GM12878 (cell line): ENCODE measurements at regions not wholly inside any gene's neighbourhood (a gene's known extent, or its start where the extent isn't known, plus 50 kb on each side); places are given as distances from the start of the nearest gene placed in this dataset.

Experiments
- CHD4 ChIP-seq: fragments of 200-600 bp; sonication (generic); IDR thresholded peaks from 2 replicates; pipeline ENCODE4 v1.6.1; 2016; ENCODE audit warnings: mild to moderate bottlenecking
- EED ChIP-seq: sonication (generic); IDR thresholded peaks from 2 replicates; pipeline ENCODE4 v1.6.1; 2016; ENCODE audit warnings: antibody characterized with exemption, low read depth
- EP300 ChIP-seq, 2 experiments: fragments of 150-350 bp in 1 of 2; IDR thresholded peaks; 2 replicates each; pipeline ENCODE4 v1.6.1; 2011 to 2012; ENCODE audit warnings: low read depth in 2 of 2, low read length in 2 of 2, borderline replicate concordance in 1 of 2, improper control_type of control experiment in 1 of 2, inconsistent platforms in 1 of 2; ENCODE audit not compliant: control insufficient read depth in 1 of 2
- GABPA ChIP-seq: IDR thresholded peaks from 2 replicates; pipeline ENCODE4 v1.6.1; 2014; ENCODE audit warnings: antibody characterized with exemption, low read depth, mild to moderate bottlenecking, inconsistent platforms
- HDGF ChIP-seq: fragments of 450-650 bp; IDR thresholded peaks from 2 replicates; pipeline ENCODE4 v1.6.1; 2016; ENCODE audit warnings: antibody characterized with exemption
- IKZF2 ChIP-seq, 2 experiments: fragments of 450-650 bp; IDR thresholded peaks; 2 replicates each; pipeline ENCODE4 v1.6.1; 2017; ENCODE audit warnings: mild to moderate bottlenecking in 2 of 2, moderate library complexity in 2 of 2
- LARP7 ChIP-seq: fragments of 450-650 bp; IDR thresholded peaks from 2 replicates; pipeline ENCODE4 v1.6.1; 2017; ENCODE audit warnings: mild to moderate bottlenecking
- MEF2B ChIP-seq: fragments of 450-650 bp; IDR thresholded peaks from 2 replicates; pipeline ENCODE4 v1.6.1; 2018; ENCODE audit warnings: mild to moderate bottlenecking, moderate library complexity; ENCODE audit not compliant: partially characterized antibody, poor library complexity, severe bottlenecking
- MTA2 ChIP-seq: fragments of 450-650 bp; IDR thresholded peaks from 2 replicates; pipeline ENCODE4 v1.6.1; 2016; ENCODE audit warnings: low read depth, mild to moderate bottlenecking, moderate library complexity
- MYB ChIP-seq: fragments of 150-350 bp; IDR thresholded peaks from 2 replicates; pipeline ENCODE4 v1.6.1; 2014; ENCODE audit warnings: mild to moderate bottlenecking, low read depth, low read length, borderline replicate concordance
- NFYB ChIP-seq: IDR thresholded peaks from 2 replicates; pipeline ENCODE4 v1.6.1; 2011; ENCODE audit warnings: low read depth, mild to moderate bottlenecking, low read length, improper control_type of control experiment, moderate library complexity; ENCODE audit not compliant: insufficient read depth
- RCOR1 ChIP-seq: conservative IDR thresholded peaks from 2 replicates; pipeline ENCODE4 v1.6.1; 2012; ENCODE audit warnings: low read depth, low read length, improper control_type of control experiment
- SIX5 ChIP-seq: IDR thresholded peaks from 2 replicates; pipeline ENCODE4 v1.6.1; 2011; ENCODE audit warnings: mild to moderate bottlenecking, low read depth, low read length, moderate library complexity; ENCODE audit not compliant: severe bottlenecking
- SREBF1 ChIP-seq: IDR thresholded peaks from 2 replicates; pipeline ENCODE4 v1.6.1; 2012; ENCODE audit warnings: mild to moderate bottlenecking, low read length
- STAT1 ChIP-seq: fragments of 450-650 bp; conservative IDR thresholded peaks from 2 replicates; pipeline ENCODE4 v1.6.1; 2014; ENCODE audit warnings: antibody characterized with exemption, mild to moderate bottlenecking
- YY1 ChIP-seq: IDR thresholded peaks from 2 replicates; pipeline ENCODE4 v1.6.1; 2011; ENCODE audit warnings: low read depth, mild to moderate bottlenecking, low read length
- ZBTB4 ChIP-seq: fragments of 450-650 bp; formaldehyde crosslinking; IDR thresholded peaks from 2 replicates; pipeline ENCODE4 v1.4.0; 2022; ENCODE audit warnings: mild to moderate bottlenecking, moderate library complexity
- ZZZ3 ChIP-seq: IDR thresholded peaks from 2 replicates; pipeline ENCODE4 v1.6.1; 2011; ENCODE audit warnings: low read depth; ENCODE audit not compliant: control insufficient read depth, insufficient read length
- TF ChIP-seq, protein P1 (sequence below): IDR thresholded peaks from 2 replicates; pipeline ENCODE4 v1.6.1; 2011; ENCODE audit warnings: borderline replicate concordance, low read depth, mild to moderate bottlenecking, moderate library complexity, low read length; ENCODE audit not compliant: insufficient read depth, poor library complexity, severe bottlenecking
- TF ChIP-seq, protein P2 (sequence below): fragments of 450-650 bp; formaldehyde crosslinking; IDR thresholded peaks from 2 replicates; pipeline ENCODE4 v1.4.0; 2020; ENCODE audit warnings: mild to moderate bottlenecking, moderate library complexity
- TF ChIP-seq, protein P3 (sequence below): fragments of 450-650 bp; IDR thresholded peaks from 2 replicates; pipeline ENCODE4 v1.6.1; 2017; ENCODE audit warnings: mild to moderate bottlenecking

DNA sequence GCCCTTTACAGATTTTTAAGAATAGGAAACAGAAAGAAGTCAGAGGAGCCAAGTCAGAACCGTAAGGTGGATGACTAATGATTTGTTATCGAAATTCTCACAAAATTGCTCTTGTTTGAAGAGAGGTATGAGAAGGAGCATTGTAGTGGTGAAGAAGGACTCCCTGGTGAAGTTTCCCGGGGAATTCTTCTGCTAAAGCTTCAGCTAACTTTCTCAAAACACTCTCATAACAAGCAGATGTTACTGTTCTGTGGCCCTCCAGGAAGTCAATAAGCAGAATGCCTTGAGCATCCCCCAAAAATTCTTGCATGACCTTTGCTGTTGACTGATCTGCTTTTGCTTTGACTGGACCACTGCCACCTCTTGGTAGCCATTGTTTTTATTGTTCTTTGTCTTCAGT, 152.9 kb downstream of the HGF start (continued):
- TF ChIP-seq SIX5 (no peak), RCOR1 (no peak), STAT1 (no peak), IKZF2 (IDR thresholded peaks at IDR 0.05) (peak in 1 of 2 experiments; percentile 33; a peak in 1 of 4 replicates), YY1 (no peak), GABPA (no peak), LARP7 (no peak), EED (peak; percentile 67), MTA2 (peak; percentile 11; the same call in 1 of the 2 replicates), SREBF1 (no peak), NFYB (no peak), ZBTB4 (CRISPR knock-in tag) (no peak), EP300 (IDR thresholded peaks at IDR 0.05; ENCODE audit: borderline replicate concordance in 1 of 2, control insufficient read depth in 1 of 2, low read depth in 2 of 2, low read length in 2 of 2) (no peak), CHD4 (no peak), MYB (no peak), ZZZ3 (no peak), HDGF (no peak), MEF2B (peak; percentile 38)
- TF ChIP-seq, protein P1, sequence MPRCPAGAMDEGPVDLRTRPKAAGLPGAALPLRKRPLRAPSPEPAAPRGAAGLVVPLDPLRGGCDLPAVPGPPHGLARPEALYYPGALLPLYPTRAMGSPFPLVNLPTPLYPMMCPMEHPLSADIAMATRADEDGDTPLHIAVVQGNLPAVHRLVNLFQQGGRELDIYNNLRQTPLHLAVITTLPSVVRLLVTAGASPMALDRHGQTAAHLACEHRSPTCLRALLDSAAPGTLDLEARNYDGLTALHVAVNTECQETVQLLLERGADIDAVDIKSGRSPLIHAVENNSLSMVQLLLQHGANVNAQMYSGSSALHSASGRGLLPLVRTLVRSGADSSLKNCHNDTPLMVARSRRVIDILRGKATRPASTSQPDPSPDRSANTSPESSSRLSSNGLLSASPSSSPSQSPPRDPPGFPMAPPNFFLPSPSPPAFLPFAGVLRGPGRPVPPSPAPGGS, result peak; percentile 59
- TF ChIP-seq, protein P2, sequence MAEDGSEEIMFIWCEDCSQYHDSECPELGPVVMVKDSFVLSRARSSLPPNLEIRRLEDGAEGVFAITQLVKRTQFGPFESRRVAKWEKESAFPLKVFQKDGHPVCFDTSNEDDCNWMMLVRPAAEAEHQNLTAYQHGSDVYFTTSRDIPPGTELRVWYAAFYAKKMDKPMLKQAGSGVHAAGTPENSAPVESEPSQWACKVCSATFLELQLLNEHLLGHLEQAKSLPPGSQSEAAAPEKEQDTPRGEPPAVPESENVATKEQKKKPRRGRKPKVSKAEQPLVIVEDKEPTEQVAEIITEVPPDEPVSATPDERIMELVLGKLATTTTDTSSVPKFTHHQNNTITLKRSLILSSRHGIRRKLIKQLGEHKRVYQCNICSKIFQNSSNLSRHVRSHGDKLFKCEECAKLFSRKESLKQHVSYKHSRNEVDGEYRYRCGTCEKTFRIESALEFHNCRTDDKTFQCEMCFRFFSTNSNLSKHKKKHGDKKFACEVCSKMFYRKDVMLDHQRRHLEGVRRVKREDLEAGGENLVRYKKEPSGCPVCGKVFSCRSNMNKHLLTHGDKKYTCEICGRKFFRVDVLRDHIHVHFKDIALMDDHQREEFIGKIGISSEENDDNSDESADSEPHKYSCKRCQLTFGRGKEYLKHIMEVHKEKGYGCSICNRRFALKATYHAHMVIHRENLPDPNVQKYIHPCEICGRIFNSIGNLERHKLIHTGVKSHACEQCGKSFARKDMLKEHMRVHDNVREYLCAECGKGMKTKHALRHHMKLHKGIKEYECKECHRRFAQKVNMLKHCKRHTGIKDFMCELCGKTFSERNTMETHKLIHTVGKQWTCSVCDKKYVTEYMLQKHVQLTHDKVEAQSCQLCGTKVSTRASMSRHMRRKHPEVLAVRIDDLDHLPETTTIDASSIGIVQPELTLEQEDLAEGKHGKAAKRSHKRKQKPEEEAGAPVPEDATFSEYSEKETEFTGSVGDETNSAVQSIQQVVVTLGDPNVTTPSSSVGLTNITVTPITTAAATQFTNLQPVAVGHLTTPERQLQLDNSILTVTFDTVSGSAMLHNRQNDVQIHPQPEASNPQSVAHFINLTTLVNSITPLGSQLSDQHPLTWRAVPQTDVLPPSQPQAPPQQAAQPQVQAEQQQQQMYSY (CRISPR knock-in tag), result no peak
- TF ChIP-seq, protein P3, sequence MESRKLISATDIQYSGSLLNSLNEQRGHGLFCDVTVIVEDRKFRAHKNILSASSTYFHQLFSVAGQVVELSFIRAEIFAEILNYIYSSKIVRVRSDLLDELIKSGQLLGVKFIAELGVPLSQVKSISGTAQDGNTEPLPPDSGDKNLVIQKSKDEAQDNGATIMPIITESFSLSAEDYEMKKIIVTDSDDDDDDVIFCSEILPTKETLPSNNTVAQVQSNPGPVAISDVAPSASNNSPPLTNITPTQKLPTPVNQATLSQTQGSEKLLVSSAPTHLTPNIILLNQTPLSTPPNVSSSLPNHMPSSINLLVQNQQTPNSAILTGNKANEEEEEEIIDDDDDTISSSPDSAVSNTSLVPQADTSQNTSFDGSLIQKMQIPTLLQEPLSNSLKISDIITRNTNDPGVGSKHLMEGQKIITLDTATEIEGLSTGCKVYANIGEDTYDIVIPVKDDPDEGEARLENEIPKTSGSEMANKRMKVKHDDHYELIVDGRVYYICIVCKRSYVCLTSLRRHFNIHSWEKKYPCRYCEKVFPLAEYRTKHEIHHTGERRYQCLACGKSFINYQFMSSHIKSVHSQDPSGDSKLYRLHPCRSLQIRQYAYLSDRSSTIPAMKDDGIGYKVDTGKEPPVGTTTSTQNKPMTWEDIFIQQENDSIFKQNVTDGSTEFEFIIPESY, result no peak
